Muscle layer of duodenum (tissue), 2 donors: ENCODE measurements at regions not wholly inside any gene's neighbourhood (a gene's known extent, or its start where the extent isn't known, plus 50 kb on each side); places are given as distances from the start of the nearest gene placed in this dataset.
A peak's percentile ranks its signal among the peaks of the same experiment; 100 is the strongest.
"Not testable (repeated sequence)": the region's sequence is repeated elsewhere in the genome, so short reads cannot be mapped to it uniquely, and the experiment has no call there.

ENCODE experiments used
- H3K27ac ChIP-seq: one replicate; pipeline ENCODE4 v1.7.0; 2013; ENCODE audit warnings: mild to moderate bottlenecking, low read length
- H3K27me3 ChIP-seq: one replicate; pipeline ENCODE4 v1.7.0; 2013; ENCODE audit warnings: low read depth, mild to moderate bottlenecking, control low read depth, low read length
- H3K36me3 ChIP-seq, 2 donors: one replicate each; pipeline ENCODE4 v1.7.0; 2013; ENCODE audit warnings: low read length in 2 of 2, control low read depth in 1 of 2, mild to moderate bottlenecking in 1 of 2; ENCODE audit not compliant: insufficient read depth in 2 of 2, control insufficient read depth in 1 of 2
- H3K4me1 ChIP-seq, 2 donors: one replicate each; pipeline ENCODE4 v1.7.0; 2013; ENCODE audit warnings: low read length in 2 of 2, mild to moderate bottlenecking in 2 of 2, control low read depth in 1 of 2, moderate library complexity in 1 of 2; ENCODE audit not compliant: insufficient read depth in 2 of 2, control insufficient read depth in 1 of 2
- H3K4me3 ChIP-seq, 2 donors: one replicate each; pipeline ENCODE4 v1.7.0; 2013; ENCODE audit warnings: low read length in 2 of 2, low read depth in 1 of 2, mild to moderate bottlenecking in 1 of 2
- H3K9me3 ChIP-seq, 2 donors: one replicate each; pipeline ENCODE4 v1.7.0; 2013; ENCODE audit warnings: low read length in 2 of 2, control low read depth in 1 of 2, mild to moderate bottlenecking in 1 of 2; ENCODE audit not compliant: control insufficient read depth in 1 of 2
- donor health status: healthy.

- H3K27ac ChIP-seq: no peak overlapping the region
- H3K4me1 ChIP-seq: no peaks in the 10 kb centered on the region
- H3K9me3 ChIP-seq: no peaks in the 10 kb centered on the region
- H3K36me3 ChIP-seq: no peaks in the 10 kb centered on the region
- no peak overlapping the region for H3K4me3 ChIP-seq
- H3K27me3 ChIP-seq: no peaks in the 10 kb centered on the region
These were observed 273.5 kb upstream of the EDA2R start for GRCh38 chrX:66912417-66912816.

- H3K4me1 ChIP-seq: no peaks in the 10 kb centered on the region
- no peaks in the 10 kb centered on the region for H3K9me3 ChIP-seq
- H3K4me3 ChIP-seq: no peak overlapping the region
- no peak overlapping the region for H3K27ac ChIP-seq
- H3K36me3 ChIP-seq: no peaks in the 10 kb centered on the region
- H3K27me3 ChIP-seq: no peaks in the 10 kb centered on the region
These were observed 263.2 kb upstream of the EDA2R start for GRCh38 chrX:66902081-66902480.

GRCh38 chrX:66900886-66901285 lies 262.0 kb upstream of the EDA2R start:
- no peaks in the 10 kb centered on the region for H3K9me3 ChIP-seq
- H3K27ac ChIP-seq: no peak overlapping the region
- no peaks in the 10 kb centered on the region for H3K4me1 ChIP-seq
- H3K36me3 ChIP-seq: no peaks in the 10 kb centered on the region
- no peaks in the 10 kb centered on the region for H3K27me3 ChIP-seq
- H3K4me3 ChIP-seq: no peak overlapping the region

GRCh38 chrX:66892004-66892403 lies 253.1 kb upstream of the EDA2R start:
- H3K27me3 ChIP-seq: no peaks in the 10 kb centered on the region
- no peaks in the 10 kb centered on the region for H3K9me3 ChIP-seq
- no peaks in the 10 kb centered on the region for H3K36me3 ChIP-seq
- H3K4me3 ChIP-seq: no peak overlapping the region
- H3K27ac ChIP-seq: no peak overlapping the region
- no peaks in the 10 kb centered on the region for H3K4me1 ChIP-seq

GRCh38 chrX:66889418-66889817 lies 250.5 kb upstream of the EDA2R start:
- no peaks in the 10 kb centered on the region for H3K27me3 ChIP-seq
- H3K9me3 ChIP-seq: no peaks in the 10 kb centered on the region
- no peak overlapping the region for H3K4me3 ChIP-seq
- H3K36me3 ChIP-seq: no peaks in the 10 kb centered on the region
- no peak overlapping the region for H3K27ac ChIP-seq
- H3K4me1 ChIP-seq: no peaks in the 10 kb centered on the region

- Histone ChIP-seq H3K36me3 (no peaks in the 10 kb centered on the region), H3K4me3 (no peak overlapping the region), H3K4me1 (no peaks in the 10 kb centered on the region), H3K9me3 (no peaks in the 10 kb centered on the region), H3K27me3 (no peaks in the 10 kb centered on the region), H3K27ac (no peak overlapping the region)
These were observed 243.2 kb upstream of the EDA2R start for GRCh38 chrX:66882101-66882500.

- Histone ChIP-seq H3K27ac (no peak overlapping the region), H3K4me1 (no peaks in the 10 kb centered on the region), H3K9me3 (no peaks in the 10 kb centered on the region), H3K4me3 (no peak overlapping the region), H3K27me3 (no peaks in the 10 kb centered on the region), H3K36me3 (no peaks in the 10 kb centered on the region)
These were observed 237.9 kb upstream of the EDA2R start for GRCh38 chrX:66876776-66877175.

- Histone ChIP-seq H3K27me3 (no peaks in the 10 kb centered on the region), H3K27ac (no peak overlapping the region), H3K36me3 (no peaks in the 10 kb centered on the region)
These were observed 233.9 kb upstream of the EDA2R start for GRCh38 chrX:66872771-66873170.

GRCh38 chrX:66863721-66864120 lies 224.8 kb upstream of the EDA2R start:
- Histone ChIP-seq H3K9me3 (peaks cover 0 to 3% of the 10 kb centered on the region in 2 donors), H3K36me3 (no peaks in the 10 kb centered on the region), H3K27me3 (no peaks in the 10 kb centered on the region), H3K4me3 (no peak overlapping the region), H3K27ac (no peak overlapping the region), H3K4me1 (no peaks in the 10 kb centered on the region)

More at GRCh38 chrX:66872771-66873170, 233.9 kb upstream of the EDA2R start:
- H3K9me3 ChIP-seq: no peaks in the 10 kb centered on the region
- no peak overlapping the region for H3K4me3 ChIP-seq
- no peaks in the 10 kb centered on the region for H3K4me1 ChIP-seq

GRCh38 chrX:66833426-66833825 lies 194.5 kb upstream of the EDA2R start:
- Histone ChIP-seq H3K9me3 (peaks cover 0 to 7% of the 10 kb centered on the region in 2 donors), H3K36me3 (no peaks in the 10 kb centered on the region), H3K27me3 (no peaks in the 10 kb centered on the region), H3K4me1 (no peaks in the 10 kb centered on the region), H3K27ac (no peak overlapping the region), H3K4me3 (no peak overlapping the region)

- H3K4me1 ChIP-seq: no peaks in the 10 kb centered on the region
- no peaks in the 10 kb centered on the region for H3K36me3 ChIP-seq
- H3K27me3 ChIP-seq: no peaks in the 10 kb centered on the region
- peak overlapping the region in 1 of 2 donors; percentile 4 for H3K4me3 ChIP-seq
- no peak overlapping the region for H3K27ac ChIP-seq
- H3K9me3 ChIP-seq: no peaks in the 10 kb centered on the region
These were observed 176.3 kb upstream of the EDA2R start for GRCh38 chrX:66815227-66815626.

- H3K27me3 ChIP-seq, H3K27ac ChIP-seq: not testable (repeated sequence)
These were observed 155.6 kb upstream of the EDA2R start for GRCh38 chrX:66794514-66794913.

More at GRCh38 chrX:66794514-66794913, 155.6 kb upstream of the EDA2R start:
- not testable (repeated sequence) for H3K4me3 ChIP-seq, H3K9me3 ChIP-seq, H3K36me3 ChIP-seq, H3K4me1 ChIP-seq
